NCI-H187 (cell line): ENCODE measurements at regions not wholly inside any gene's neighbourhood (a gene's known extent, or its start where the extent isn't known, plus 50 kb on each side); places are given as distances from the start of the nearest gene placed in this dataset.

Experiments used
- DNase-seq, 2 experiments: peaks; one replicate each; lab custom pipeline; 2025; lab: John Stamatoyannopoulos, UW

- DNase-seq, result no peak
Measured at GRCh38 chr3:118556983-118557382, 477.7 kb downstream of the IGSF11 start.

- DNase-seq, result no peak
Measured at GRCh38 chr3:118557513-118557912, 477.1 kb downstream of the IGSF11 start.

- DNase-seq, result no peak
Measured at GRCh38 chr3:118559286-118559685, 475.4 kb downstream of the IGSF11 start.

- no peak for DNase-seq
Measured at GRCh38 chr3:118564800-118565199, 469.8 kb downstream of the IGSF11 start.

- DNase-seq, result no peak
Measured at GRCh38 chr3:118573912-118574311, 460.7 kb downstream of the IGSF11 start.

- no peak for DNase-seq
Measured at GRCh38 chr3:118577055-118577777, 457.4 kb downstream of the IGSF11 start.

- no peak for DNase-seq
Measured at GRCh38 chr3:118578559-118578958, 456.1 kb downstream of the IGSF11 start.

- peak in 1 of 2 experiments; percentile 22 for DNase-seq
Measured at GRCh38 chr3:118587037-118587741, 447.5 kb downstream of the IGSF11 start.

GRCh38 chr3:118587847-118588246 lies 446.8 kb downstream of the IGSF11 start:
- DNase-seq, result no peak

GRCh38 chr3:118593277-118593670 lies 441.4 kb downstream of the IGSF11 start:
- DNase-seq, result no peak

GRCh38 chr3:118597184-118597583 lies 437.5 kb downstream of the IGSF11 start:
- DNase-seq, result no peak

GRCh38 chr3:118607915-118608820 lies 426.5 kb downstream of the IGSF11 start:
- DNase-seq, result no peak

- no peak for DNase-seq
Measured at GRCh38 chr3:118618247-118619040, 416.2 kb downstream of the IGSF11 start.

GRCh38 chr3:118626453-118626852 lies 408.2 kb downstream of the IGSF11 start:
- no peak for DNase-seq

- peak; percentile 29 to 63 for DNase-seq
Measured at GRCh38 chr3:118628704-118629341, 405.8 kb downstream of the IGSF11 start.

GRCh38 chr3:118629821-118630220 lies 404.8 kb downstream of the IGSF11 start:
- no peak for DNase-seq

GRCh38 chr3:118635711-118636110 lies 398.9 kb downstream of the IGSF11 start:
- no peak for DNase-seq

- no peak for DNase-seq
Measured at GRCh38 chr3:118636841-118637240, 397.8 kb downstream of the IGSF11 start.

- no peak for DNase-seq
Measured at GRCh38 chr3:118637846-118638245, 396.8 kb downstream of the IGSF11 start.

GRCh38 chr3:118641608-118642007 lies 393.0 kb downstream of the IGSF11 start:
- no peak for DNase-seq

GRCh38 chr3:118671192-118671591 lies 363.5 kb downstream of the IGSF11 start:
- no peak for DNase-seq
